IMR-90 (cell line): ENCODE measurements at regions not wholly inside any gene's neighbourhood (a gene's known extent, or its start where the extent isn't known, plus 50 kb on each side); places are given as distances from the start of the nearest gene placed in this dataset.

Source experiments
- ATAC-seq: fragments of 200-7000 bp; cut with Tn5 transposase; 2 replicates; pipeline ENCODE4 v1.9.1; 2020; ENCODE audit warnings: low read depth, mild to moderate bottlenecking, moderate library complexity
- BruUV-seq: library from RNA; stranded (reverse); fragments of 400-500 nt; replicated peaks from 2 replicates; lab custom pipeline; 2021; lab: Mats Ljungman, UMichigan
- CTCF ChIA-PET: fragments of 300-600 bp; formaldehyde crosslinking; extraction: SDS; loops from one replicate; lab custom pipeline; 2021; ENCODE audit warnings: antibody characterized with exemption; lab: Yijun Ruan, JAX
- POLR2A ChIA-PET: fragments of 300-600 bp; sonication (Branson Sonifier 250); formaldehyde crosslinking; loops from one replicate; lab custom pipeline; 2022; ENCODE audit warnings: antibody characterized with exemption; ENCODE audit not compliant: unreplicated experiment; lab: Charles Lee
- DNase-seq: peaks from one replicate; pipeline ENCODE4 v3.0.0; 2013
- H2AFZ ChIP-seq: replicated peaks from 2 replicates; pipeline ENCODE3; 2013; ENCODE audit warnings: low read length, mild to moderate bottlenecking; ENCODE audit not compliant: poor library complexity
- H2AK5ac ChIP-seq: 2 replicates; pipeline ENCODE4 v1.6.1; 2013; ENCODE audit warnings: low read depth, low read length, inconsistent platforms
- H2AK9ac ChIP-seq: replicated peaks from 2 replicates; pipeline ENCODE3; 2013; ENCODE audit warnings: mild to moderate bottlenecking, low read depth, low read length, moderate library complexity; ENCODE audit not compliant: poor library complexity
- H2BK120ac ChIP-seq: 2 replicates; pipeline ENCODE4 v1.6.1; 2013; ENCODE audit warnings: low read depth, low read length, inconsistent platforms
- H2BK15ac ChIP-seq: 3 replicates; pipeline ENCODE4 v1.6.1; 2013; ENCODE audit warnings: low read depth, low read length, inconsistent platforms
- H2BK20ac ChIP-seq: 2 replicates; pipeline ENCODE4 v1.6.1; 2013; ENCODE audit warnings: low read depth, mild to moderate bottlenecking, inconsistent platforms, low read length, moderate library complexity
- H2BK5ac ChIP-seq: 2 replicates; pipeline ENCODE4 v1.6.1; 2013; ENCODE audit warnings: mild to moderate bottlenecking, low read depth, low read length, inconsistent platforms; ENCODE audit not compliant: poor library complexity, severe bottlenecking
- H3K14ac ChIP-seq: replicated peaks from 2 replicates; pipeline ENCODE4 v1.6.1; 2013; ENCODE audit warnings: low read depth, low read length, inconsistent platforms
- H3K18ac ChIP-seq: 2 replicates; pipeline ENCODE4 v1.6.1; 2013; ENCODE audit warnings: low read depth, low read length, control low read depth
- H3K23ac ChIP-seq: 2 replicates; pipeline ENCODE4 v1.6.1; 2013; ENCODE audit warnings: low read depth, low read length, inconsistent platforms
- H3K27ac ChIP-seq: 2 replicates; pipeline ENCODE4 v1.5.1; 2013; ENCODE audit warnings: mild to moderate bottlenecking, control low read depth, low read length; ENCODE audit not compliant: insufficient read depth
- H3K27me3 ChIP-seq: 2 replicates; pipeline ENCODE4 v1.6.1; 2013; ENCODE audit warnings: low read length; ENCODE audit not compliant: control insufficient read depth, insufficient read depth
- H3K36me3 ChIP-seq: 2 replicates; pipeline ENCODE4 v1.6.1; 2013; ENCODE audit warnings: low read length, mixed read lengths; ENCODE audit not compliant: control insufficient read depth, insufficient read depth
- H3K4ac ChIP-seq: 2 replicates; pipeline ENCODE4 v1.6.1; 2013; ENCODE audit warnings: low read depth, low read length, inconsistent platforms
- H3K4me1 ChIP-seq: 2 replicates; pipeline ENCODE4 v1.6.1; 2013; ENCODE audit warnings: low read length, mixed read lengths; ENCODE audit not compliant: control insufficient read depth, insufficient read depth
- H3K4me2 ChIP-seq: 2 replicates; pipeline ENCODE4 v1.6.1; 2013; ENCODE audit warnings: low read depth, mild to moderate bottlenecking, control low read depth, low read length, moderate library complexity
- H3K4me3 ChIP-seq: 2 replicates; pipeline ENCODE4 v1.5.1; 2013; ENCODE audit warnings: low read depth, mild to moderate bottlenecking, control low read depth, low read length, moderate library complexity; ENCODE audit not compliant: insufficient read depth
- H3K56ac ChIP-seq: 2 replicates; pipeline ENCODE4 v1.6.1; 2013; ENCODE audit warnings: low read length, inconsistent platforms; ENCODE audit not compliant: insufficient read depth; ENCODE audit errors: extremely low read depth
- H3K79me1 ChIP-seq, 2 experiments: 2 replicates each; pipeline ENCODE4 v1.6.1; 2013; ENCODE audit warnings: low read length in 2 of 2, inconsistent platforms in 1 of 2, low read depth in 1 of 2
- H3K9ac ChIP-seq: 2 replicates; pipeline ENCODE4 v1.6.1; 2013; ENCODE audit warnings: low read depth, low read length, control low read depth
- H3K9me1 ChIP-seq: 2 replicates; pipeline ENCODE4 v1.6.1; 2013; ENCODE audit warnings: low read length, inconsistent platforms; ENCODE audit not compliant: insufficient read depth
- H3K9me3 ChIP-seq: 2 replicates; pipeline ENCODE4 v1.6.1; 2013; ENCODE audit warnings: low read length; ENCODE audit not compliant: control insufficient read depth, insufficient read depth
- H4K20me1 ChIP-seq: 2 replicates; pipeline ENCODE4 v1.6.1; 2013; ENCODE audit warnings: low read length, inconsistent platforms; ENCODE audit not compliant: insufficient read depth
- H4K5ac ChIP-seq: 2 replicates; pipeline ENCODE4 v1.6.1; 2013; ENCODE audit warnings: mild to moderate bottlenecking, low read depth, low read length, control low read depth
- H4K8ac ChIP-seq, 2 experiments: 2 replicates each; pipeline ENCODE4 v1.6.1; 2013; ENCODE audit warnings: low read depth in 2 of 2, low read length in 2 of 2, control low read depth in 1 of 2, inconsistent platforms in 1 of 2
- H4K91ac ChIP-seq: 2 replicates; pipeline ENCODE4 v1.6.1; 2013; ENCODE audit warnings: low read depth, low read length, inconsistent platforms; ENCODE audit not compliant: insufficient read depth
- BHLHE40 ChIP-seq: fragments of 150-350 bp; IDR thresholded peaks from 2 replicates; pipeline ENCODE4 v1.6.1; 2016; ENCODE audit warnings: mild to moderate bottlenecking, low read depth, low read length
- CHD1 ChIP-seq: IDR thresholded peaks from 2 replicates; pipeline ENCODE4 v1.6.1; 2012; ENCODE audit warnings: low read depth, low read length, improper control_type of control experiment
- WGBS, 2 experiments: methylation state at CpG; one replicate each; pipeline versions ENCODE4 v1.1.5 to v1.1.7; 2013; ENCODE audit warnings: missing lambda C conversion rate in 2 of 2; ENCODE audit not compliant: insufficient read length in 1 of 2; ENCODE audit errors: extremely low coverage in 2 of 2; 5-methylcytosine and 5-hydroxymethylcytosine counted together
- dilution Hi-C: fragments of 300-500 bp; cut with HindIII; formaldehyde crosslinking; loops from one replicate; pipeline ENCODE4 v1.14.3; 2018; ENCODE audit warnings: low sequenced_read_pairs; ENCODE audit not compliant: unreplicated experiment
- in situ Hi-C: fragments of 300-500 bp; cut with MboI; formaldehyde crosslinking; loops from 3 replicates; pipeline ENCODE4 v1.14.3; 2019; ENCODE audit warnings: low sequenced_read_pairs, inconsistent platforms, mixed read lengths
- intact Hi-C: fragments of 100-400 bp; cut with micrococcal nuclease; formaldehyde crosslinking; loops from 2 replicates; pipeline ENCODE4 v1.10.0; 2022

- no peaks in the 10 kb centered on the region for H3K9me1 ChIP-seq
- H3K36me3 ChIP-seq: no peaks in the 10 kb centered on the region
- DNase-seq: no peak
- peaks cover 5% of the 10 kb centered on the region for H3K4me1 ChIP-seq
- intact Hi-C loops: no loop called here
- no peaks in the 10 kb centered on the region for H3K79me1 ChIP-seq
- no peak overlapping the region; the same call in 1 of the 2 replicates for H2BK20ac ChIP-seq
- no peak overlapping the region for H3K14ac ChIP-seq
- H4K5ac ChIP-seq: no peak overlapping the region
- WGBS, 2 experiments: no CpG with 5 or more reads among the region's 2 CpGs
- no peak for TF ChIP-seq BHLHE40
- TF ChIP-seq CHD1: no peak
- H2BK15ac ChIP-seq: no peak overlapping the region
- H2AK5ac ChIP-seq: no peak overlapping the region
- no peak overlapping the region for H2AFZ ChIP-seq
- no peak overlapping the region for H3K4me2 ChIP-seq
- ATAC-seq: no peak
- CTCF ChIA-PET: no interaction called here
- no peak overlapping the region for H3K23ac ChIP-seq
- dilution Hi-C loops: no loop called here
- H3K27ac ChIP-seq: no peak overlapping the region
- POLR2A ChIA-PET: no interaction called here
- H3K27me3 ChIP-seq: no peaks in the 10 kb centered on the region
- H3K9ac ChIP-seq: no peak overlapping the region
- in situ Hi-C loops: no loop called here
- no peak overlapping the region for H4K91ac ChIP-seq
- H3K18ac ChIP-seq: no peak overlapping the region
- no peak overlapping the region for H3K4me3 ChIP-seq
- H3K9me3 ChIP-seq: no peaks in the 10 kb centered on the region
- BruUV-seq: no TSS peak
- no peak overlapping the region for H4K8ac ChIP-seq
- H3K4ac ChIP-seq: no peak overlapping the region
- H3K56ac ChIP-seq: no peak overlapping the region
- H4K20me1 ChIP-seq: no peaks in the 10 kb centered on the region
- H2BK5ac ChIP-seq: no peak overlapping the region
- H2BK120ac ChIP-seq: no peak overlapping the region
- H2AK9ac ChIP-seq: no peak overlapping the region
Observed at GRCh38 chr7:79880312-79880711, 254.3 kb upstream of the GNAI1 start.
